Dedifferentiated amniotic fluid mesenchymal stem cell (primary cell): ENCODE measurements at regions not wholly inside any gene's neighbourhood (a gene's known extent, or its start where the extent isn't known, plus 50 kb on each side); places are given as distances from the start of the nearest gene placed in this dataset.
"Not testable (repeated sequence)": the region's sequence is repeated elsewhere in the genome, so short reads cannot be mapped to it uniquely, and the experiment has no call there.

ENCODE experiments used
- DNase-seq: peaks from one replicate; pipeline ENCODE4 v3.0.0-alpha.2; 2016; ENCODE audit errors: extremely low spot score

DNA sequence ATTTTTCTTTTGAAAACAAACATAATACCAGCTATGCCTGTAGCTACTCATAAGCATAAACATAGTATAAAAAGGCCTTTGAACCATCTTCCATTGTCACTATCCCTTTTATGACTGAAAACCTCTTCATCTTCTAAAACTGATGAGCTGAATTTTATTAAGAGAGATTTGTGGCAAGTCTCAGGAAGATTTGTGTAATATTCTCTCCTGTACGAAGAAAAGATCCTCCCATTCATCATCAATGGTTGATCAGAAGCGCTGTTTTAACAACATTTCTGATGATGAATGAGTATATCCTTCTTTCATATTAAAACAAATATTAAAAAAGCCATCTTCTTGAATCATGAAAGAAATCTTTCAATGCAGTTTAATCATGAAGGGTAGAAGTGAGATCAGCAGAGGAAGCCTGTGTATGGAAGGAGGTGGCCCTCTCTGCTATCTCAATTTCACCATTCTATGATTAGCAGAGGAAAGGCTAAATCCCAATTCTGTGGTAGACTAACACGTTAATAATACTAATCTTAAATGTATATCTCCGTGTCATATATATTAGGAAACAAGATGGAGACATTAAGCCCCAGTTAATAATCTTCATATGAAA, 430.2 kb downstream of the FRK start:
- no peak for DNase-seq

DNA sequence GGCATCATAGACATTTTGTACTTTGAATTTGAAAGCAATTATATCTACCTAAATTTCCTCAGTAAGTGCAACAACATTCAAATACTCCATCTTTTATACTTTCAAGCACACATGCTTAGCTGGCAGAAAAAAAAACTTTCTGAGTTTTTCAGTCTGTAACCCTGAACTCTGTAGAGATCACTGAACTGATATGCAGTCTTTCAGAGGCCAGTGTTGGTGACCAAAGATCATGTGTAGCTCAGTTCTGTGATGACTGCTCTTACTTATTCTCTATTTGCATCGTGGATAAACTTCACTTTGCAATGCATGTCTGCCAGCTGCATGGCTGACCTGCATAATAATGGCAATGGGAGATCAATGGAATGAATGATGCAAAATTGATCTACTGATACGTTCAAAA, 431.3 kb downstream of the FRK start:
- DNase-seq: no peak

DNA sequence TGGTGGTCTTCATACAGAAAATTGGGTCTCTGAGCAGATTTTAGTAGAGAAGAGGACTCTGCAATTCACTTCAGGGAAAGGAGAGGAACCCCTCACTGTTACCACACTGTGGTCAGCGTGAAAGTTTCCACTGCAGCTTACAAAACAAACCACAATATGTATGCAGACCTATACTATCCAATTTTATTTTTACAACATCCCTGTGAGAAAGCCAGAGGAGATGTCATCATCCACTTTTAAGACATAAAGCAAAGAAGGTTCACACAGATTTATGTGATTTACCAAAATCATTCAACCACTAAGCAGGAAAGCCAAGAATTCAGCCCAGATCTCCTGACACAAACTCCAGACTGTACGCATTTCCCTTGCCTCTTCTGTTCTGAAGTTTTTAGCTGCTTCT, 442.4 kb downstream of the FRK start:
- no peak for DNase-seq

DNA sequence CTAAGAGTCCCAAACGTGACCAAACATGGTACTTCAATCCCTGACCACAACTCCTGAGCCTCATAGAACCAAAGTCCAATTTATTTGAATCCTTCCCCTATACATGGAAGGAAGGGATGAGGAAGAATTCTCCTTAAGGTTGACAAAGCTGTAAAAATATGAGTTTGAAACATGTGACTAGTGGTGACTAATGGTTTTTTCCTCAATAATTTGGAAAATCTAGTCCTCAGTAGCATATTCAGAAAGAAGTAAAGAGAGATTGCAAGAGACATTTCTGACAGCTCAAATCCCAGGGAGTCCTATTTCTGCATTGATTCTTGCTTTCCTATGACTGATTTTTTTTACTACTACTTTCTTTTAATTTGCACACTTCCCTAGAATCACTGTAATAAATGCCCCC, 443.7 kb downstream of the FRK start:
- DNase-seq: no peak

DNA sequence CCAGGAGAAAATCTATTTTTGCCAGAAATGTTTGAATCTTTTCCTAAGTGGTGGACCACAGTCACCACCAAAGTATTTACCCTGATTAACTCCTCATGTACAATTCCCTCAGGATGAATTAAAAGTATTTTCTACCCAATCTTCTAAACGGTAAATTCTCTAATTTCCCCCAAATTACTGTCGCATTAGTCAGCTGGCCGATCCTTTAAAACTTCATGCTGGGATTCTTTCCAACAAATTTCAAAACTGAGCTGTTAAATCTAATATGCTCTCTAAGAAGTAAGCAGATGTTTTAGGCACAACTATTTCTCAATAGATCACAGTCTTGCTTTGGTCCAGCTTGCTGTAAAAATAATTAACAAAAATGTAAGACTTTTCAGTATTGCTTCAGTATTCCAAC, 447.2 kb downstream of the FRK start:
- peak; percentile 95 for DNase-seq

DNA sequence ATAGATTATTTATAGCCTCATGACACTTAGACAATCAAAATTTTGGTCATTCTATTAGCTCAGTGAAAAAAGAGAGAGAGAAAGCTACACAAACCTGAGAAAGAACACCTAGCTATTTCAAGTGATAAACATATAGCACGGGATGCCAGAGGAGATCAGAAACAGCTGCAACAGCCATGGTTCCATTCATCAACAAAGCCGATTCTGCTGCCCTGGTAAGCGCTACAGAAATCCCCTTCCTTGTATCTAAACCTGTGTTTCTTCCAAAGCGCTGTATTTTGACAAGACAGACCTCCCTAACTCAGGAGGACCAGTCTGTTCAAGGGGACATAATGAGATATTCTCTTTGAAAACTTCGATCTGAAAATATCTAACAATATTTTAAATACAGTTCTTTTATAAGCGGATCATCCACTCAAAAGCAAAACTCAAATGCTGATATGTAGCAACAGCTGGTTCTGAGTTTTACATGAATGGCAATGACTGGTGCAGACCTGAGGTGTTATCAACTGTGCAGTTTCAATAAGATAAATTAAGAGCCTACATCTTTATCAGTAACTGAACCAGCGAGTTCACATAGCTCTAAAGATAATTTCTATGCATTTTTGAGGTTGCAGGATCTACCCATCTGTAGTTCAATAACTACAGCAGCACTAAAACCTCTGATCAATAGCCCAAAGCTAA, 447.8 kb downstream of the FRK start:
- DNase-seq: no peak

DNA sequence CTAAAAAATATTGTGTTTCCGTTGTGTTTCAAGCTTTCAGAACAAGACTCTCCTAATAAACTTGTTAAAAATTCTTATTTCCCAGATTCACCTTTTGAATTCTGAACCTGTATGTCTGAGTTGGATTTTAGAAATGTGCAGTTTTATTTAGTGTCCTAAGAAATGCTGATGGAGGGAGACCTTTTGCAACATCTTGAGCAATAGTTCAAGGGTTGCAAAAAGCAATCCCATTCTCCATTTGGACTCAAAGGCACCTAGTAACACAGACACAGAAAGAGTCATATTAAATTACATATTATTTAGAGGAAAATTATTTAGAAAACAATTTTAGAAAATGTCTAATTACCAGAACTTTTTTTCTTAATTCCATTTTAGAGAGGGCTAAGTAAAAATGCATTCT, 448.5 kb downstream of the FRK start:
- no peak for DNase-seq

DNA sequence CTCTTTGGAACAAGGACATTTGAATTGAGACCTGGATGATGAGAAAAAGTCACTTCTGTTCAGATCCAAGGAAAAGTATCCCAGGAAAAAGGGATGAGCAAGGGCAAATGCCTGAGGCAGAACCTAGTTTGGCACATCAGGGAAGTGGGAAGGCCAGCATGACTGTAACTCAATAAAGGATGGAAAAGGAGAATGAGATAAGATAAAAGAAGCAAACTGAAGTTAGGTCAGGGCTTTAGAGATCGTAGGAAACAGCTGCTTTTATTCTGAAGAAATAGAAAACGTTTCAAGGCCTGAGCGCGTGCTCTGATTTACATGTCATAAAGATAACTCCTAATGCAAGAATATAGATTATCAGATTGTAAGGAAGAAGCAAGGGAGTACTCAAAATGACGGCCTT, 450.0 kb downstream of the FRK start:
- DNase-seq: no peak

DNA sequence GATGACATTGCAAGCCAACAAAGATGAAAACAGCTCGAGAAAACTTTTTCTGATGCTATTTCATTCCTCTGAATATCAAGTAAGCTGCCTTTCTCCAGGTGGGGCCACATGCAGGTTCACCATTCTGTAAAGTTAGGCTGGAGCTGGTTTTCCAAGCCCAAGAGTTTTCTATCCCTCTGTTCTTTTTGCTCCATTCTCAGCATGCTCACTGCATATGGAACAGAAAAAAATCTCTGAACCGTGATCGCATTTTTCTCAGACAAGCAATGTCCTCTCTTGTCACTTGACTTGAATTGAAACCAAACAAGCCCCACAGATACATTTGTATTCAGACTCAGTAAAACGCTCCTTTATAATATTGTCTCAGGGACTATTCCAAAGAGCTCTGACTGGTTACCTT, 451.6 kb downstream of the FRK start:
- DNase-seq: no peak

DNA sequence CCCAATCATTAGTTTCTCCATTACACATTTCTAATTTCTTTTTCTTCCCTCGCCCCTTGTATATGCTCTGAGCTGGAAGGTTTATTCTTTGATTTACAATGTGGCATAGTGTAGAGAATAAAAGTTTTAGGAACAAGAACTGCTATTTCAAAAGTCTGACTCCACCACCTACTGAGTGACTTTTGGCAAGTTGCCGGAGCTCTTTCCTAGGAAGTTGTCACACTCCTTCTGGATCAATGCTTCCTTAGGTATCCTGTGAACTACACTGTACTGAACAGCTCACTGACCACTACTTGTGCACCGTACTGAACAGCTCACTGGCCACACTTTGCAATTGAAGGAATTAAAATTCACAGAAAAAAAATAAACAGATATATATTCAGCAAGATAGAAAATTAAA, 458.2 kb downstream of the FRK start:
- no peak for DNase-seq

DNA sequence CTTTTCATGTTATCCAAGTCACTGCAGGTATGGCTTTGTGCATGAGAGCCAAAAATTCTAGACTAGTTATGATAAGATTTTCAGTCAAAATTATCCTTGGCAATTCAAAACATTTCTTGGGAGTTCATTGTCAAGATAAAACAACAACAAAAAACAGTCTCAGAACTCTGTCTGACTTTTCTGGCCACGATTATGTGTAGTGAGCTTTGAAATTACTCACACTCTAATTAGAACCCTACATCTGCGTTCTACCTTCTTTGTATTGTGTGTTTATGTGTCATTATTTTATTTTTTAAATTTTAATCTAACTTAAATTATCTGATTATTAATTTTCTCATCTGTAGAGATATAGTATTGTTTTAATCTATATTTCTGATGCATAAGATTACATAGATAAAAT, 459.2 kb downstream of the FRK start:
- DNase-seq: no peak

DNA sequence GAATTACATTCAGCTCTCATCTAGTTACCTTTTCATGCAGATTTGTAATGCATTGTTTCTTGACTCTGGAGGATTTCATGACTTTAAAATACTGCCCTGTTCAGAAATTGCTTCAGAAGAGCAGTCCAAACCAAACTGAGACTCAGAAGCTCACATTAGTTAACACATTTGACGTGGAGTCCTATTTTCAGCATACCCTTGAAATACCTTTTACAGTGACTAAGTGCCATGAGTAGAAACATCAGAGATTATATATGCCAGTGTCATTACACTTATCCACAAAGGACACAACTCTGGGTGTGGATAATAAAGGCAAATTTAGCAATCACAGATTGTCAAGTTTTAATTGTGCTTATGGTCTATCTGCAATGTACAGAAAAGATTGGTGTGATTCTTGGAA, 459.6 kb downstream of the FRK start:
- no peak for DNase-seq

DNA sequence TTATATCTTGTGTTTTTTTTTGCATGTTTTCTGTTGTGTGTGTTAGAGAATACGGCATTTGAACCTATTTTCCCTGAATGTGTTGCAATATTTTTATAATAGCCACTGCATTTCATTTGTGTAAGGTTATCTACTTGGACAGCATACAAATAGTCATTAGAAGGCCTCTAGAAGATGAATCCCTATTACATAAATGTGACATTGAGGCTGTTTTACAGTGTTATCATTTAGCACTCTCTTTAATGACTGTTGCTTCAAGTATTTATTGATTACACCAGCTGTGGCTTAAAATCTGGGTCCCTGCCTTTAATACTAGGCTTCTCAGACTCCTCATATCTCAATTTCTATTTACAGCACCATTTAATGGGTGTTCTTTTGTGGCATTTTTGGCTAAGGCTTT, 465.8 kb downstream of the FRK start:
- no peak for DNase-seq

DNA sequence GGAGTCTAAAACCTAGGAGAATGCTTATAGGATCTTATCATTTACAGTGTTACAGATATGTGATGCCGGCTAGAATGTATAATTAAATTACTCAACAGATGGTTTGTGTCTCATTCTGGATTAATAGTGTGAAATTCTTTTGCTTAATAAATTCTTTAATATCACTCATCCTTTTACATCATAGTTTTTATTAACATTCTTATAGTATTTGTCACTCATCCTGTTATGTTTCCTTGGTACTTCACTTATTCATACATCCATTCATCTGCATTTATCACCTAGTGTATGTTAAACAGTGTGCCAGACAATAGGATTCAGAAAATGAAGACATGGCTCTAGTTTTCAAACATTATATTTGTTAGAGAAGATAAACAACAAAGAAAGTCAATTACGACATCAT, 468.7 kb downstream of the FRK start:
- no peak for DNase-seq

DNA sequence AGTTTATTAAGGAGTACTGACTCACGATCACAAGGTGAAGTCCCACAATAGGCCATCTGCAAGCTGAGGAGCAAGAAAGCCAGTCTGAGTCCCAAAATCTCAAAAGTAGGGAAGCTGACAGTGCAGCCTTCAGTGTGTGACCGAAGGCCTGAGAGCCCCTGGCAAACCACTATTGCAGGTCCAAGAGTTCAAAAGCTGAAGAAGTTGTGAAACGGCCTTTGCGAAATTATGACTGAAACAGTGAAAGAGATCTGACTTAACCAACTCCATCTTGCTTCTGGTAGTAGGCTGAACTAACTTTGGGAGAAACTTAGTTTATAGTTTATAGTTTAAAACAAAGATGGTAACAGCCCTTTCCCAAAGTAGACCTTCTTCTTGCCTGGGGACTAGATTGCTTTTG, 471.6 kb downstream of the FRK start:
- not testable (repeated sequence) for DNase-seq

DNA sequence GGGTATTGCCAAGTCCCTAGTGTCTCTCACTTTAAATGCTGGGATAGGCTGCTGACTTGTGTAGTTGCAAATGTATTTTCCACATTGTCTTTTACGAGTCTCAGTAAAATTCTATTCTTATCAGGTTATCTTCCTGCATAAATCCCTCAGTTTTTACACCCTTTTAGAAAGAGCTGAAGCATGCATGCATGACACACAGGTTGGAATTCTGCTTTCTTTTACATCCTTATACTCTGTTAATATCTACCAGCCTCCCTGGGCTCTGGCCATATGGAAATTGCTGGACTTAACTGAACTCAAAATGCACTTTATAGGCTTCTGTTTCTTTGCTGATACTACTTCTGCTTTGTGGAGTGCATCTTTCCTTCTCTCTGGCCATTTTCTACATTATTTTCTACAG, 477.4 kb downstream of the FRK start:
- DNase-seq: no peak

DNA sequence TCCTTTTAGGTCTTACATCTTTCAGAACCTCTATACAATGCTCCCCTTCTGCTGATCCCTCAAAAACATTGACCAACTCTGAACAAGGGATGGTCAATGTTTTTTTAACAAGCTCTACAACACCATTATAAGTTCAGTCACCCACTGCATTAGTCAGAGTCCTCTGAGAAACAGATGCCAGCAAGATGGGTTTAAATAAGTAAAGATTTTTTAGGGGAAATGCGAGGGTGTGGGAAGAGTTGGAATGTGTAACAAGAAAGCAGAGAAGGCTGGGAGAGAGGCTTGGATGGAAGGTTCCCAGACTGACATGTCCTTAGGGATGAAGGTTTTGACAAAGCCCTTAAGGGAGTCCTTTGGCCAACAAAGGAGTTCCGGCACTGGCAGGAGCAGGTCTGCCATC, 478.3 kb downstream of the FRK start:
- no peak for DNase-seq

DNA sequence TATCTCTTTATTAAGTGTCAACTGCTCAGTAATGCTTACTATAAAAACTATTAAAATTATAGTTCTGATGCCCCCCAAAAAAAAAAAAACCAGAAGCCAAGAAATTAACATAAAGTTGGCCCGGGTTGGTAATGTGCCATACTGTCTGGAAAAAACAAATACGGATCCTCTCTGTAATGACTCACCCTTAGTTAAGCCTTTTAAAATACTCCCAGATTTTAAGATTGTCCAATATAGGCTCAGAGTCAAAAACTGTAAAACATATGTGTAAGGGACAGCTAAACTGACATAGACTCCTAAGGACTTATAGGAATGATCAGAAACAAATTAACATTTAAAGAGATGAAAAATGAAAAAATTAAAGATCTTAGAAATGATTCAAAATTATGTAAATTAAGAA, 481.1 kb downstream of the FRK start:
- DNase-seq: not testable (repeated sequence)

DNA sequence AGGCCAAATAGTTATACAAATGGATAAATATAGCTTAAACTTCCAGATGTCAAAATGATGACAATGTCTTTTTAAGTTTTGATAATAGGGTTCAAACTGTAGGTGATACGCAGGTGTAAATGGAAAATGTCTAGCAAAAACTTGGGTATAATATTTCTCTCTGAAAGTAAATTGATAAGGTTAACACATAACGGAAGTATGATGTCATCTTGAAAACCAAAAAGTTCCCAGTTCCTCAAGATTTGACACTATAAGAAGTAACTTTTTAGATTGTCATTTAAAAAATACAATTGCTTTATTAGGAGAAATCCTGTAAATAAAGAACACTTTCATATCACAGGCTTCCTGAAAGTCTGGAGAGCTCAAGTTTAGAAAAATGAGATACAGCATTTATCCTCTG, 483.4 kb downstream of the FRK start:
- no peak for DNase-seq

DNA sequence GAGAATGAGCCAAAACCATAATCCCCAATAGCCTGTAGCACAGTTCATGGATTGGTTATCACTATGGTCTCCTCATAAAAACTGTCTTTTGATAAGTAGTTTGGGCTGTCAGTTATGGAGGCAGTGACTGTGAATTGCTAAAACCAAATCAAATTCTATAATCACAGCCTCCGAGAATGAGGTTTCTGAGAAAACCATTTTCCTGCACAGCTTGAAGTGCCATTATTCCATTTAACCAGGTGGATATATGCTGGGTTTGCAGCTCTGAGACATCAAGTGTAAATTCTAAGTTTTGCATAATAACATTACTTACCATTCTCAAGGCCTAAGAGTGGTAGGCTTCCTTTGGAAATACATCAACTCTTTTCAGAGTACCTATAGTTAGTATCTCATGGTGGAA, 485.4 kb downstream of the FRK start:
- DNase-seq: no peak

DNA sequence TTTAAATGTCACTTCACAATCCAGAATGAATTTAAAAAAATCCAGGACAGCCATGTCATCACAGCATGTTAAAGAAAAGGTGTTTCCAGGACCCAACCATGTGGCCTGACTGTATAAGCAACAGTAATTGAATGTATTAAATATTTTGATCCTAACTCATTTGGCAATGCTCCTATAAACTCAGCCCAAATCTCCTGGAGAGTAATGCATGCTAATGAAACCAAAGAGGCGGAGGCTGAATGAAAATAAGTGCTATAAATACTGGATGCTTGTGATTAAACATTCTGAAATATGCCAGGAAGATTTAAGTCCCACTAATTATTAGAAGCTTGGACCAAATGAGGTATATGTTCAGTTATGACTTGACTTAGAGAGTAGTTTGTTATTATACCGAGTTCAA, 486.8 kb downstream of the FRK start:
- DNase-seq: no peak

DNA sequence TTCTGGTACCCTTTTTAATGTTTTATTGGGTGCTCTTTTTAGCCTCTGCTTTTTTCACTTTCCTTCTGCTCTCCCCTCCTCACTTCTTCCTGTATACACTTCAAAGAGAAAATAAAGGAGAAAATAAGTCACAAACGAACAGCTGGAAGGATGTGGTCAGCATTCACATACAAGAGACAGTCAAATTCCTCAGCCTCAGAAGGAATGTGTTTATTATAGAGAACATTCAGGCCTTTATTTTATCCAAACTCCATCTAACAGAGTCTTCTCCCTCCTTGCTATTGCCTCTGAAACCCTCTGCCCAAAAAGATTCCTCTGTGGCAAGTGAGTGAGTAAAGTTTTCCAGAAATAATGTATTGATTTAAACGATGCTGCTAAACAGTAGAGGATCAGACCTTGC, 490.4 kb downstream of the FRK start:
- DNase-seq: peak; percentile 19

DNA sequence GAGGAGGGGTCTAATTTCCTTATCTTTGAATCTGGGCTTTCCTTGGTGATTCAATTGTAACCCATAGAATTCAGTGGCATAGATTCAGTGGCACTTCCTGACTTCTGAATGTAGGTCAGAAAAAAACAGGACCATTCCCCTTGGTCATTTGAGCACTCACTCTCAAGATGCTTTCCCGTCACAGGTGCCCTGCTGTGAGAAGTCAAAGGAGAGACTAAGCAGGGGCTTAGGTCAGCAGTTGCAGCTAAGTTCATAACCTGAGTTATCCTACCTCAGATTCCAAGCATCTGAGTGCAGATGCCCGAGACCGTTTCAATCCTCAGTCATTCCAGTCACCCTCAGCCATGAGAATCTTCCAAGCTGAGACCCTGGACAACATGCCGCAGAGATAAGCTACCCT, 506.6 kb downstream of the FRK start:
- DNase-seq: no peak

DNA sequence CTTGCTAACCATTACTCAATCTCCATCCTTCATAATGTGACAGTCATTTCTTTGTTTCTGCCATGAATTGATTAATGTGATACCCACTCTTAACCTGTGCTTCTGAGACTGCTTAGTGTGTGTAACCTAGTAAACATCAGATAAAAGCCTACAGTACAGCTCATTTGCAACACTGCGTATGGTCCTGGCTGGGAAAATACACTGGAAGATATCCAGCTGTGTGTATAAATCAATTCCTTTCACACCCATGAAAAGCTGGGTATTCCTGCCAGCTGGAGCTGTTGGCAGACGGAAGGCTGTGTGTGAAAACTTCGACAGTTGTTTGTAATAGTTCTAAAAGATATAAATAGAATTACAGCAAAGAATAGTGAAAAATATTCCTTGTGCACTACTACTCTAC, 509.2 kb downstream of the FRK start:
- no peak for DNase-seq
